Psoas muscle (tissue), 7 donors: ENCODE measurements at regions not wholly inside any gene's neighbourhood (a gene's known extent, or its start where the extent isn't known, plus 50 kb on each side); places are given as distances from the start of the nearest gene placed in this dataset.

Source experiments
- ATAC-seq, 4 donors: fragments of 200-7000 bp; cut with Tn5 transposase; one replicate each; pipeline ENCODE4 v1.9.1; 2020; ENCODE audit warnings: moderate library complexity in 3 of 4, mild to moderate bottlenecking in 2 of 4
- DNase-seq, 2 donors: peaks; one replicate each; pipeline ENCODE4 v3.0.0-alpha.2; 2020
- H3K27ac ChIP-seq: fragments of 200-600 bp; one replicate; pipeline ENCODE4 v1.8.0; 2022
- H3K27me3 ChIP-seq, 3 donors: fragments of 200-600 bp in 1 of 3; one replicate each; pipeline versions ENCODE4 v1.6.1 to v1.8.0; 2013 to 2022; ENCODE audit warnings: low read length in 2 of 3, mild to moderate bottlenecking in 2 of 3, moderate library complexity in 1 of 3; ENCODE audit not compliant: insufficient read depth in 3 of 3
- H3K36me3 ChIP-seq, 2 donors: fragments of 200-600 bp in 1 of 2; one replicate each; pipeline versions ENCODE4 v1.6.1 to v1.8.0; 2013 to 2022; ENCODE audit warnings: low read depth in 1 of 2, mild to moderate bottlenecking in 1 of 2, moderate library complexity in 1 of 2; ENCODE audit not compliant: insufficient read depth in 1 of 2
- H3K4me1 ChIP-seq: fragments of 200-600 bp; one replicate; pipeline ENCODE4 v1.8.0; 2022
- H3K4me3 ChIP-seq: fragments of 200-600 bp; one replicate; pipeline ENCODE4 v1.8.0; 2022; ENCODE audit warnings: mild to moderate bottlenecking
- H3K9me3 ChIP-seq: fragments of 200-600 bp; one replicate; pipeline ENCODE4 v1.8.0; 2022
- CTCF ChIP-seq: fragments of 200-600 bp; IDR thresholded peaks from one replicate; pipeline ENCODE4 v1.8.0; 2022; ENCODE audit warnings: antibody characterized with exemption
- WGBS, 3 donors: extraction: QIAGEN DNeasy Blood & Tissue Kit; methylation state at CpG; one replicate each; pipeline versions ENCODE4 v1.1.6 to v1.1.7; 2013; 5-methylcytosine and 5-hydroxymethylcytosine counted together
- intact Hi-C, 2 donors: fragments of 100-400 bp; cut with DNase I; formaldehyde crosslinking; loops; one replicate each; pipeline versions ENCODE4 v1.11.0 to v1.14.2; 2022
- donor health status: healthy with polysubstance abuse.
- donor health status: DM: no; HTN: no; CAD: no; lungs with moderate emphysema.
- donor health status: Bipolar disorder and iron deficiency.
- donor health status: healthy.
- donor health status: DM: yes; HTN: yes; CAD: no.
- donor health status: DM: no; HTN: no; CAD: no.
- donor health status: DM: yes; HTN: yes; CAD: no.

- H3K27ac ChIP-seq, result no peak overlapping the region
- no peaks in the 10 kb centered on the region for H3K9me3 ChIP-seq
- H3K4me1 ChIP-seq, result no peaks in the 10 kb centered on the region
- no peak overlapping the region for H3K4me3 ChIP-seq
- intact Hi-C loops, result no loop called here
- DNase-seq, result no peak
- no peak for TF ChIP-seq CTCF
- H3K36me3 ChIP-seq, result no peaks in the 10 kb centered on the region
- no peaks in the 10 kb centered on the region for H3K27me3 ChIP-seq
- no peak for ATAC-seq
Observed at GRCh38 chr5:144832416-144832815, 661.7 kb downstream of the KCTD16 start.

GRCh38 chr5:144831650-144832049 lies 661.0 kb downstream of the KCTD16 start:
- no peak for TF ChIP-seq CTCF
- H3K9me3 ChIP-seq, result no peaks in the 10 kb centered on the region
- no peak overlapping the region for H3K4me3 ChIP-seq
- 70 to 85% (median 75%) methylated on average over 1 of the region's 1 CpG for WGBS, 3 donors
- intact Hi-C loops, result no loop called here
- no peaks in the 10 kb centered on the region for H3K27me3 ChIP-seq
- no peaks in the 10 kb centered on the region for H3K4me1 ChIP-seq
- H3K27ac ChIP-seq, result no peak overlapping the region
- DNase-seq (no peak), ATAC-seq (no peak)
- no peaks in the 10 kb centered on the region for H3K36me3 ChIP-seq

- H3K4me1 ChIP-seq, result no peaks in the 10 kb centered on the region
- intact Hi-C loops, result no loop called here
- H3K27me3 ChIP-seq, result no peaks in the 10 kb centered on the region
- no peak for DNase-seq
- WGBS, 3 donors, result 24 to 29% (median 28%) methylated on average over 2 of the region's 2 CpGs
- TF ChIP-seq CTCF, result no peak
- H3K9me3 ChIP-seq, result no peaks in the 10 kb centered on the region
- H3K4me3 ChIP-seq, result no peak overlapping the region
- no peak overlapping the region for H3K27ac ChIP-seq
- ATAC-seq, result no peak
- no peaks in the 10 kb centered on the region for H3K36me3 ChIP-seq
Observed at GRCh38 chr5:144822503-144822902, 651.8 kb downstream of the KCTD16 start.

- no peak for ATAC-seq
- TF ChIP-seq CTCF, result no peak
Observed at GRCh38 chr5:144820278-144820677, 649.6 kb downstream of the KCTD16 start.

GRCh38 chr5:144815131-144815530 lies 644.5 kb downstream of the KCTD16 start:
- no peak overlapping the region for H3K27ac ChIP-seq
- no peaks in the 10 kb centered on the region for H3K4me1 ChIP-seq
- ATAC-seq (no peak), DNase-seq (no peak)
- H3K36me3 ChIP-seq, result no peaks in the 10 kb centered on the region
- no peaks in the 10 kb centered on the region for H3K27me3 ChIP-seq
- intact Hi-C loops, result no loop called here
- peaks cover 8% of the 10 kb centered on the region for H3K9me3 ChIP-seq
- 61 to 79% (median 69%) methylated on average over 2 of the region's 2 CpGs for WGBS, 3 donors
- no peak for TF ChIP-seq CTCF
- H3K4me3 ChIP-seq, result no peak overlapping the region

More at GRCh38 chr5:144820278-144820677, 649.6 kb downstream of the KCTD16 start:
- Histone ChIP-seq H3K9me3 (peaks cover 8% of the 10 kb centered on the region), H3K27me3 (no peaks in the 10 kb centered on the region), H3K4me3 (no peak overlapping the region), H3K27ac (no peak overlapping the region), H3K4me1 (no peaks in the 10 kb centered on the region), H3K36me3 (no peaks in the 10 kb centered on the region)
- intact Hi-C loops, result no loop called here
- DNase-seq, result no peak
